ENCODE measurements at regions not wholly inside any gene's neighbourhood (a gene's known extent, or its start where the extent isn't known, plus 50 kb on each side); places are given as distances from the start of the nearest gene placed in this dataset.

DNA sequence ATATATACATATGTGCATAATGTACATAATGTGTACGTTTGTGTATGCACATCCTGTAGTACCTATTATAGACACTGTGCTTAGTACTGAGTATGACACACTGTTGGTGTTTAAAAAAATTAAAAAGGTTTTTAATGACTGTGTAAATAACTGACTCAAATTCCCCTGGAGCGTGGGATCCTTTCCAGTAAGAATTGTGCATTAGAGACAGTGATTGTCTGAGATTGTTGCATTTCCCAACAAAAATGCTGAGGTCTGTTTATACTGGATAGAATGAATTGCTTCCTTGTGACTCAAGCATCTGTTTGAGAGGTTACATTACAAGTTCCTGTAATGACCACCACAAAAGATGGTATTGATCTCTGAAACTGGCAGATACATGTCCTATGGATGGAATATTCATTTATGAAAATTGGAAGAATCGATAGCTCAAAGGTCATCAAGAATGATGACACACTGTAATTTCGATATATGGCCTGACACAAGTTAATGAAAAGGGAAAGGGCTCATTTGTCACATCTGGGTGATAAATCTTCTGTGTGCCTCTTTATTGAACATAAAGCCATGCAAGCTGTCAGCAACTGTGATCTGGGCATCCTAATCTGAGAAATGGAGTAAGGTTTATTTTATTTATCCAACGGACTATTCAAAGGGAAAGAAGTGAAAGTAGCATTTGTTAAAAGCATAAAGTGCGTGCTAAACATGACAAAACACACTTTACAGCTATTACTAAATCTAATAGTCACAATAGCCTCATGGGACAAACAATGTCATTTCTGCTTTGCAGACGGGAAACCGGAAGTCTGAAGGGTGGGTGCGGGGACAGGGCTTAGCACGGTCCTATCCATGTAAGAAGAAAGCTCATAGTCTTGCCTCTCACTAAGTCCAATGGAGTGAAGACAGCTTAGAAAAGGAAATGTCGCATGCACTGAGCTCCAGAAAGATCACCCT lies 228.8 kb downstream of the CDH11 start:
- peak; percentile 91 for DNase-seq (ENCODE audit: low read depth)

DNA sequence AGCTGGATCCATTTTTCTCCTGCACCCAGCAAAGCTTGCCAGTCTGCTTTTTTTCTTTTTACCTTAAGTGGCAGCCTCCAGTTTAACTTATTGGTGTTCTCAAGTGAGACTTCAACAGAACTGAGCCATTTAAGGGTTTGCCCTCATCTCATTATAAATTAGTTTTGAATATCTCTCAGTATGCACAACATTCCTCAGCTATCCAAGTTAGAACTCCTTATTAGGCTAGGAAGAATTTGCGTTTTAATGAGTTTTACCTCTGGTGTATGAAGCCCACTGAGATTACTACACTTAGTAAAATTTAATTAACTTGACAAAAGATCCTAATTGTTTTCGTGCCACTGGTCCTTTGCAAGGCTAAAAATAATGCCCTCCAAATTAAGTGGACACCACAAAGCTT lies 232.4 kb downstream of the CDH11 start:
- DNase-seq (ENCODE audit: low read depth) = no peak

DNA sequence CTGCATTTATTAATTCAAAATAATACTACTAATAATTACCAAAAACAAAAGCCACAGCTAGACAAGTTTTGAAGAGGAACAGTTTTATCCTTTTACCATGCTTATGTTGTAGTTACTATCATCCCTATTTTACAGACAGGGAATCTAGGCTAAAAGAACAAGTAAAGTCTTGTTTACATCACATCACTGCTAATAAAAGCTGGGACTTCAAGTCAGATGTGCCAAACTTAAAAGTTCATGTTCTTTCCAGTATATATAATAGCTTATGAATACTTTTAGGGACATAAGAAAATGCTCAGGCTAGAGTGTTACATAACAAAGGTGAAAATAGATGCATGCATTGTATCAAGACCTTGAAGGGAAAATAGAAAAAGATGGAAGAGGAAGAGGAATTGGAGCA lies 234.2 kb downstream of the CDH11 start:
- no peak for DNase-seq (ENCODE audit: low read depth)

DNA sequence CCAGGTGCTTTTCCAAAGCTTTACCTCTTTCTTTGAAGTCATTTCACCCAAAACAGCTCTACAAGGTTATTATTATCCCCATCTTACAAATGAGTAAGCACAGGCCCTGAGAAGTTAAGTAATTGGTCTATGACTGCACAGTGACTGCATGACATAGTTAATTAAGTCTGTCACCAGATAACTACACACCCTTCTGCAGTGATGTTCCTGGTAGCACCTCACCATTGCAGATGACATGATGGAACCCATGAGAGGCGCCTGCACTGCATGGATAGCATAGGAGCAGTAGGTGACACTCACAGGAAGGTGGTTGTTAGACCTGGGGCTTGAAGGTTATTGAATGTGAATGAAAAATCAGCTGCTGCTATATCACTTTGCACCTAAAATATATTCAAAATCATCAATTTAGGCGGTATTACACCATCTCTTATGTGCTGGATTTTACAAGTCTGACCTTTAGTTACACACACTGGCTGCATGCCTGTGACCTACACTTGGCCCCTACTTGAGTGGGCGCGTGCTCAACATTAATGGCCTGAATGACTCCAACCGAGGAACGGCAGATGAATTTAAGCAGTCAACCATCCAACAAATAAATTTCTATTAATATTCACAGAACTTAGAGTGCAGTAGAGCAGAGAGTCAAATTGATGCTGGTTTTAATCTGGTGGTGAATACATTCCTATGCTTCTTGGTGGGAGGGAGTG lies 239.6 kb downstream of the CDH11 start:
- DNase-seq (ENCODE audit: low read depth) = no peak

DNA sequence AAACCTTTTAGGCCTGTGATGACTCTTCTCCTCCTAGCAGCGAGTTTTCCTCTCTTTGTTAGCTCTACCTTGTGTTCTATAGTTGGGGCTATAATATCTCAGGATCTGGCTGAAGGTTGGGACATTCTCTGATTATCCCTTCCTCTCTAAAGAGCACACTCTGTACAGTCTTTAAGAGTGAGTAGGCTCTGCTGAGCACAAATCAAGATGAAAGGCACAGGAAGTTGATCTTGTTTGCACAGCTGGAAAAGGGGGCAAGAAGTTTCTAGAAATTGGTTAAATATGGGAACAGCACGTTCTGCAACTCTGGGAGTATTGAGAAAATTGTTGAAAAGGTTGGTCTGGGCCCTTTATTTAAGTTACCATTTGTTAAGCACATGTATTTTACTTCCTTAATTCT lies 240.9 kb downstream of the CDH11 start:
- no peak for DNase-seq (ENCODE audit: low read depth)

DNA sequence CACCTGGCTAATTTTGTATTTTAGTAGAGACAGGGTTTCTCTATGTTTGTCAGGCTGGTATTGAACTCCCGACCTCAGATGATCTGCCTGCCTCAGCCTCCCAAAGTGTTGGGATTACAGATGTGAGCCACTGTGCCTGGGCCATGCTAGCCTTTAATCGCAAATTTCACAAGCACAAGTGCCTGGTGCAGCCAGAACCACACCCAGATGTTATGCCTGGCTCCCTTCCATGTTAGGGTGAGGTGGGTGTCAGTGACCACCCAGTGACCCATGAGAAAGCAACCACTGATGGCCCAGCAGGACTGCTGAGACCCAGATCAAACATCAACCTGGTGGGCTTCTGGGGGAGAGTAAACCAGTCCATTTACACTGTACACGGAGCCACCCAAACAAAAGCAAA lies 241.9 kb downstream of the CDH11 start:
- no peak for DNase-seq (ENCODE audit: low read depth)

DNA sequence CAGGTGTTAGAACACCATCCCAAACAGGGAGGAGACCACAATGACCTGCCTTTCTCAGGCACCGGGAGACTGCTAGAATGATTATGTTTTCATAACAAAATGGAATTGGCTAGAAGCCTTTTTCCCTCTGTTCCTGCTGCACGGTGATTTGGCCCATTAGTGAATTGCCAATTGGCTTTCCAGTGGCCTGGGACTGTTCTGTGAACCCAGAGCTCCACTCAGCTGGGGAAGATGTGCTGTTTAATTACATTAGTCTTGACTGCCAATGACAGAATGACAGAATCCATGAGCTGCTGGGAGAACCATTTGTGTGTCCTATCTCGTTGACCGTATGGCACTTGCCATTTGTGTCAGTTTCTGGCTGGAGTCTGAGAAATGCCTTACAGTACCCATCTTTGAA lies 242.9 kb downstream of the CDH11 start:
- DNase-seq (ENCODE audit: low read depth) = no peak

DNA sequence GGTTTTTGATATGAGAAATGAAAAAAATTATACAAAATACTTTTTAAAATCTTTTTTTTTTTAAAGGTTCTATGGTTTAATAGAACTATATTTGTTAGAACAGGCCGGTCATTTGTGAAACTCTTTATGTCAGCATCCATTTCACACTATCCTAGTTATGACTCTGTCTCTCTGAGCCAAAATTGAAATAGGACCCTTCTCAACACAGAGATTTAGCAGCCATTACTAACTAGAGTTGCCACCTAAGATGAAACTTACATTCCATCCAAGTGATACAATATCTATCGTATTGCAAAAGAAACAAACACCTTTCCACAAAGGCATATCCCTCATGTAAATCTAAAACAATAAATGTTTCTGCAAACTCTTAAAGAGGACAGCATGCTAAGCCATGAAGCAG lies 249.8 kb downstream of the CDH11 start:
- DNase-seq (ENCODE audit: low read depth) = no peak

DNA sequence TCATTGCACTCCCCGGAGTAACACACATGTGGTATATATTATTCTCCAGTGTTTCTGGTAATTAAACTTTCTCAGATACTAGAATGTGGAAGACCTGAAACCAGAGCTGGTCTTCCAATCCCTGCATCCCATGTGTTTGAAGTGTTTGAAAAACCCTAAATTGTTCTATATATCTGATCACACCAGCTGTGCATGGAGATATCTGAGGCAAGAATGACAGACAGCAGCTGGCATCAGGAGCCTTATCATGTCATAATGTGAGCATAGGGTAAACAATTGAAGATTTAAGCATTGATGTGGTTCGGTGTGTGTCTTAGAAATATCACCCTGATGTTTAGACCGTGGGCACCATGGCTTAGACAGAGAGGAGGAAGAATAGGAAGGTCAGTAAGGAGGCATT lies 251.0 kb downstream of the CDH11 start:
- no peak for DNase-seq (ENCODE audit: low read depth)

DNA sequence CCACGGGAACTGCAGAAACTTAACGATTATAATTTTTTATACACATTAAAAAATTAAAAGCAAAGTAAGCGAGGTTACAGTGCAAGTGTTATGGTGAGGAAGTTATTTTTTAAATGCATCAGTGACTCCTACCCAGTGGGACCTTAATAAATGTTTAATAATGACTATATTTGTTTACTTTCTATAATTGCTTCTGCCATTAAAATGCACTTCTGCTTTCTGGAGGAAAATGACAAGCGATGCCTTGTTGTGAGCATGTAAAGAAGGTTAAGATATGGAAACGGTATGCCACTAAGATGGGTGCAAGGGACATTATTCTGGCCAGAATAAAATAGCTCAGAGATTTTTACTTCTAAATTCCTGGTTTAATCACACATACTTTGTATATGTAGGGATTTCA lies 252.1 kb downstream of the CDH11 start:
- no peak for DNase-seq (ENCODE audit: low read depth)

DNA sequence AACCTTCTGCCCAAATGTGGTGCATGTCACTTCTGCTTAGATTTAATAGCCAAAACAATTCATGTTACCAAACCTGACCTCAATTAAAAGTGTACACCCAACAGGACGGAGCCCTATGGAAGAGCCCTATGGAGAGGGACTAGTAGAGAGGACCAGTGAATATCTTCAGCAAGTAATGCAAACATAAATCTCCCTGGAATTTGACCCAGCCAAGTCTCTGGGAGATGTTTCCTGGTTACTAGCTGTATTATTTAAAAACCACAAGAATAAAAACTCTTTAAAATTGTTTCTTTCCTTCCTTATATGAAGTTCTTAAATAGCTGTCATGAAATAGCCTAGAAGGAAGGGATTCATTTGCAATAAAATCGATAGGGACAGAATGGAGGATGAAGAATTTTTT lies 255.8 kb downstream of the CDH11 start:
- no peak for DNase-seq (ENCODE audit: low read depth)

DNA sequence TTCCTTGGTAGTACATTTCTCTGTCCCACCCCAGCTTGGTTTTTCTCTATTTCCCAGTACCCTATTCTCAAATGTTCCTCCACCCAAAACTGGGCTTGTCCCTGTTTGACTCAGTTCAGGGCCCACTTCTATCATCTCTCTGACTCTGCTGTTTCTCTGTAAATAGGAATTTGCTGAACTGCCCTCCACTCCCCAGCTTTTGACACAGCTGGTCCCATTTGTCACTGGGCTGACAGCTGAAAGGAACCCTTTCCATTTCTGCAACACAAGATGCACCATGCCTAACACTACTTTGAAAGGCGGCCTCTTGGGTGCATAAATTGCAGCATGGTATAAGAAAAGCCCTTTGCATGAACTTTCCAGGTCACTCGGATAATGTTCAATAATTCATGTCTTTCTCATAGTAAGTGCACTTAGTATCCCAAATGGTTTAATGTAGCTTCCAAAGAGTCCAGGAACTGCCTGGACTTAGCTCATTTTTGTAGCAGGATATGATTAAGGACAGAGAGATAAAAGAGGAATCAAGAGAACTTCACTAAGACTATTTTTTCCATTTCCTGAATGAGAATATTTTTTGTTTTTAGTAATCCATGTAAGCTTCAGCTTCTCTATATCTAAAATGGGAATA lies 256.7 kb downstream of the CDH11 start:
- no peak for DNase-seq (ENCODE audit: low read depth)

DNA sequence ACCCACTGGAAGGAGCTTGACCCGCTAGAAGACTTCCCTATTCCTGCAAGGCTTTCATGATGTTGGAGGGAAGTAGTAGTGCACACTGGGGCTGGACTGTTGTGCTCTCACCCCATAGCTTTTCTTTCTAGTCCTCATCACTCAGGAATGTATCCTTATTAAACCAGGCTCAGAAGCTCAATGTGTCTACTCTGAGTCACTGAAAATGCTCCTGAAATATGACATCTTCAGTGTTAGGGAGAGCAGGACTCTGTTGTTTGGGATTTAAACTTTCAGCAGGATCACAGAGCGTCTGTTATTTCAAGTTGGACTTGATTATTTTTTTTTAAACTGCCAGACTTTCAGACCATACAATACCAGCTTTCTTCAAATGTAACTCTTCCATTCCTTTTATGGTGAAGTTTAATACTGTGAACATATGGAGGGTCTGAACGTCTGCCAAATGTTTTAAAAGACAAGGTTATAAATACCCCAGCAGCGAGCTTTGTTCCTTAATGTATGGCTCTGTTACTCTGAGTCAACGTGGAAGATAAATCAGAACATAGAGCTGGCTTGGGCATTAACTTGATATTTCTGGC lies 257.5 kb downstream of the CDH11 start:
- peak; percentile 89 for DNase-seq (ENCODE audit: low read depth)

DNA sequence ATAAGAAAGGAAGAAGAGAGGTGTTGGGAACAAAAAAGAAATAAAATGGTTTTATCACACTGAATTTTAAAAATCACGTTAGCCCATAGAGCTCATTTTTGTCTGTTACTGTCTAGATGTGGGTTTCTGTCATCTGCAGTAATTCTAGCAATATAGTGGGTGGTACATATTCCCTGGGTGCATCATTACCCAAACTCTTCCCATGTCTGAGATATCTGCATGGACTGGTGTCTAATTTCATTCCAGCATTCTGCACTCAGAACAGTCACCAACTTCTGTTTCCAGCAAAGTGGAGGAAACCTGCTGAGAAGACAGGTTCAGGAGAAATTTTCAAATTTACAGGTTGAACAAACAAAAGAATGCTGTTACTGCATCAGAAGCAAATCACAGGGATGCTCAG lies 263.8 kb downstream of the CDH11 start:
- DNase-seq (ENCODE audit: low read depth) = no peak

DNA sequence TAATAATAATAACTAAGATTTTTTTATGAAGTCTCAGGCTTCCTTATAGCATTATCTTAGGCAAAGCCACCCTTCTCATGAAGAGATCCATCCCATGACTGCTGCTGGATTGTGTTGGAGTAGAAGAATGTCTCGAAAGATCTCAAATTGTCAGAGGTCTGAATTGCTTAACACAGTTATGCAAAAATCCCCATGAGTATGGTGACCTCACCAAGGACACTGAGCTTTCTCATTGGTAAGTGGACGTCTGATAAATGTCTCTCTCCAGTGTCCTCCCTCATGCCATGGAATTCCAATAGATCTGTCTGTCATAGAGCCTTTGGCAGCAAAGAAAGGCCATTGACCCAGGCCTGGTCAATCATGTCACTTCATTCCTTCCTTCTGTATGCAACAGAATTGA lies 264.5 kb downstream of the CDH11 start:
- no peak for DNase-seq (ENCODE audit: low read depth)

DNA sequence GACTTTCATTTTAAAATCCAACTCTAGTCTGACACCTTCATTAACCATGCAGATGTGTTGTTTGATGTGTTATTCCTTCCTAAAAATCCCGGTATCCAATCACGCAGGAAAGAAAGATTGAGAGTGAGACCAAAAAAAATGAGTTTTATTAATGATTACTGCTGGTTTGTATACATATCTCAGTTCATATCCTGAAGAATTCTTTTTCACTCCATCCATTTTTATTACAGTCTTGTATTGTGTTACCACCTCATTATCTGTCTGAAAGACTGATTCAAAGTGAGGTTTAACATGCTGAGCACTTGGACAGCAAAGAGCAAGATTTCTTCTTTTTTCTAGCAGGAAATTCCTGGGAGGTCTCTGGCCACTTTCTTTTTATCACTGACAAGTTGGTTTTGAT lies 268.3 kb downstream of the CDH11 start:
- no peak for DNase-seq (ENCODE audit: low read depth)

DNA sequence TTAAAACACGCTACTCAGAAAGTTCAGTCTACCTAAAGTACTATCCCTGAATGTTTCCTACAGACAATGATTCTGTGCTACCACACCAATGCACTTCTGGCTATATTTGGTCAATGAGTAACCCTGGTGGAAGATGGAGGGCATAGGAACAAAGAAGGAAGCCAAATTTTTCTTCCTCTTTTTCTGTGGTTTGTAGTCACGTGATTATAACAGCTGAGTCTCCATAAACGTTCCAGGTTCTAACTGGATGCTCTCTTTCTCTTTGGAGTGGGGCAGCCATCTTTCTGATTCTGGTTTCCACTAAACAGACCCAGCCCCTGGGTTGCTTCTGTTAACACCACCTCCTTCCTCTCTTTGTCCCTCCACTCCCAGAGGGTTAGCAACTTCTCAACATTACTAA lies 274.9 kb downstream of the CDH11 start:
- DNase-seq (ENCODE audit: low read depth) = no peak

DNA sequence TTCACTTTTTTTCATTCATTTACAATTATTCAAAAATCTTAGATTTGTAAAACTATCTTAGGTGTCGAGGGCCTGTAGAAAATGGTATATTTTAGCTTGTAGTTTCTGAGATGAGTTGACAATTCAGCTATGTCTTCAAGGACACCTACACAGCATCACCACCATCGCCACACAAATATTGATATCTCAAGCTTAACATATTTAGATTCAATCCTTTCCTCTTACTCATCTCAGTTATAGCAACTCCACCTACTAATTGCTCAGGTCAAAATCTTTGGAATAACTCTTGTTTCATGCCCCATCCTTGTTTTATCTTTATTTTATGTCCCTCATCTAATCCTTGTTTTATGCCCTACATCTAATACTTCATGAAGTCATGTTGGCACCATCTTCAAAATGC lies 276.8 kb downstream of the CDH11 start:
- no peak for DNase-seq (ENCODE audit: low read depth)

DNA sequence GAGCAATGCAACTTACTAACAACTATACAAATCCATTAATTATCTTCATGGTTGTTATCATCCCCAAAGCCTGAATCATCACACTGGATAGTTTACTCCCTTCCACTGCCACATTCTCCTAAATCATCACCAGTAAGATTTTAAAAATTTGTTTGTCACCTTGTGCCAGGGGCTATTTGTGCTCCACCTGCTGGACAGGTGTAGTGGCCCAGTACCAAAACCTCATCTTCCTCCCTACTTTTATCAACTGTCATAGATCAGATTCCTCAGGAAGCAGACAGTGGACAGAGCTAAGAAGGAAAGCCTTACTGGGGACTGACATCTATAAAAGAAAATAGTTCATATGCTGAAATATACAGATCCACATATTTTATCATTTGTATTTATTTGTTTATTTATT lies 280.4 kb downstream of the CDH11 start:
- no peak for DNase-seq (ENCODE audit: low read depth)

DNA sequence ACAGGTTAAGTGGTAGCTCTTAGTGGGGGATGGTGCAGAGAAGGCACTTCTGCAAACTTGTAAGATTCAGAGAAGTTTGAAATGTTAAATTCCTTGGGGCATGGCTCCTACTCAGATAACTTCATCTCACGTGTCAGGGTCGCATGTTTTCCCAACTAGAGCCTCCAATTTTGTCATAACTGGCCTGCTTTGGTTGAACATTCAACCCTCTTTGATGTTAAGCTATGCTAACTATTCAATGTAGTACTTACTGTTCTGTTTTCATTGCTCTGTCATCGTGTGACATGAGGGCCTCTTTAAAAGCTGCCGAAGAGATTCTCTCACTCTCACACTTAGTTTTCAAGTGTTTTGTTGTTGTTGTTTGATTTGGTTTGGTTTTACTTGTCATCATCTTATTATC lies 280.8 kb downstream of the CDH11 start:
- DNase-seq (ENCODE audit: low read depth) = no peak

DNA sequence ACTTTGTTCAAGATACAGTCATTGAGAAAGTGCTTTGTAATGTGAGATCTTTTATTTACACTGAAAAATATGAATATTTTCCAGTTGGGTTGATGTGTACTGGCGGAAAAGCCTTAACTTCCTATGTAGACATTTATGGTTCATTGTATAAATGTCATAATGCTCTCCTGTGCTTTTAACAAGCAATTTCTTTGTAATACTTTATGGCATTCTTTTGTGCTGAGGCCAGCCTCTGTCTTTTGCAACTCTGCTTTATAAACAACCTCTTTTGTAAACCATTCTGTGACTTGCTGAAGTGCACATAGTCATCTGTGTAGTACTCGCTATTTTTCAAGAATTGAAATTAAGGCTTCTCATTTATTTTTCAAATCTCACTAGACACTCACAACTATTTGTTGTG lies 291.2 kb downstream of the CDH11 start:
- peak; percentile 37 for DNase-seq (ENCODE audit: low read depth)

DNA sequence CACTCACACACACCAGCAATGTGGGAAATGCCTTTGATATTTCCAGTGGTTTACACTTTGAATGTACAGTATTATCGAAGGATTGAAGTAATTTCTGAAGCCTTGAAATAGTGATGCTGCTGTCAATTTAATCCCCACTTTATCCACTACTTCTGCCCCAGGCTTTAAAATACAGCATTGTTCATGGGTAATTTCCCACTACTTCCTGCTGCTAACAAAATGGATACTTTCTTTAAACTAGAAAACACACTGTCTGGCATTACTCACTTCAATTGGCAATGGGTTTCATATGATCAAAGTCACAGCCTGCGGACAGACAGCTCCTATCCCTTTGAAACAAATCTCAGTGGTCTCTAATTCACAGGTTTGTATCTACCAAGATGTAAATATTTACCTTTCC lies 292.2 kb downstream of the CDH11 start:
- DNase-seq (ENCODE audit: low read depth) = no peak

DNA sequence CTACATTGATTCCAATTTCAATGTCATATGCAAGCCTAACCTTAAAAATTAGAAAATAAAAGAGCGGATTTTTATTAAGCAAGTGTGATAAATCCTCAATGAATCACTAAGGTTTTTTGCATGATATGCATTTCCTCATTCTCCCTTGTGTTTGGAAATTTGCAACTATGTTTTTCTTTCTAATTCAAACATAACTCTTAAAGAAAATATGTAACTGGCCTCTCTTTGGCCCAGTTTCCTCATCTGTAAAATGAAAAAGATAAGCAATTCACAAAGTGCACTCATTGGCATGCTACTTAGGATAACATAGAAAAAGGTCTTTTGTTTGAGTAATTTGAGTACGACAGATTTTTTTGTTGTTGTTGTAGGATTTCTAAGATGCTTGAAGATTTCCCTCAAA lies 295.5 kb downstream of the CDH11 start:
- DNase-seq (ENCODE audit: low read depth) = no peak

Measured in GM04503 (cell line).